ENCODE measurements at regions not wholly inside any gene's neighbourhood (a gene's known extent, or its start where the extent isn't known, plus 50 kb on each side); places are given as distances from the start of the nearest gene placed in this dataset.

GRCh38 chrX:113048896-113049295, 208.3 kb upstream of the AMOT start:
- WGBS (ENCODE audit: insufficient coverage) = no CpG with 5 or more reads among the region's 1 CpG
- Mint-ChIP-seq H3K4me3 (no peak overlapping the region), H3K9me3 (peaks cover 2 to 16% of the 10 kb centered on the region in 2 donors), H3K27me3 (ENCODE audit: low read depth in 2 of 2) (peaks cover 0 to 21% of the 10 kb centered on the region in 2 donors), H3K4me1 (no peaks in the 10 kb centered on the region), H3K36me3 (no peaks in the 10 kb centered on the region), H3K27ac (no peak overlapping the region)
- intact Hi-C loops (cut with micrococcal nuclease) = no loop called here
- Histone ChIP-seq H3K4me3 (ENCODE audit: low read length) (no peak overlapping the region), H3K36me3 (ENCODE audit: control insufficient read depth, insufficient read depth, low read length) (no peaks in the 10 kb centered on the region), H3K9me3 (ENCODE audit: control insufficient read depth, insufficient read depth, low read length) (no peaks in the 10 kb centered on the region), H3K27ac (ENCODE audit: low read length) (no peak overlapping the region), H3K27me3 (ENCODE audit: control insufficient read depth, insufficient read depth, low read length) (no peaks in the 10 kb centered on the region), H3K4me1 (ENCODE audit: control insufficient read depth, insufficient read depth, low read length) (no peaks in the 10 kb centered on the region)
- no peak for TF ChIP-seq CTCF (IDR thresholded peaks at IDR 0.05)
- ATAC-seq (no peak), DNase-seq (no peak)

- Histone ChIP-seq H3K4me3 (ENCODE audit: low read length) (no peak overlapping the region), H3K27me3 (ENCODE audit: control insufficient read depth, insufficient read depth, low read length) (no peaks in the 10 kb centered on the region), H3K36me3 (ENCODE audit: control insufficient read depth, insufficient read depth, low read length) (no peaks in the 10 kb centered on the region), H3K4me1 (ENCODE audit: control insufficient read depth, insufficient read depth, low read length) (no peaks in the 10 kb centered on the region), H3K9me3 (ENCODE audit: control insufficient read depth, insufficient read depth, low read length) (no peaks in the 10 kb centered on the region), H3K27ac (ENCODE audit: low read length) (no peak overlapping the region)
- H3K4me1 Mint-ChIP-seq = no peaks in the 10 kb centered on the region
- no peak overlapping the region for H3K27ac Mint-ChIP-seq
- ATAC-seq (no peak), DNase-seq (no peak)
- H3K4me3 Mint-ChIP-seq = no peak overlapping the region
- WGBS (ENCODE audit: insufficient coverage) = 89% methylated on average over 2 of the region's 2 CpGs
- H3K36me3 Mint-ChIP-seq = no peaks in the 10 kb centered on the region
- peaks cover 2 to 16% of the 10 kb centered on the region in 2 donors for H3K9me3 Mint-ChIP-seq
- no peak for TF ChIP-seq CTCF (IDR thresholded peaks at IDR 0.05)
- H3K27me3 Mint-ChIP-seq (ENCODE audit: low read depth in 2 of 2) = peaks cover 0 to 26% of the 10 kb centered on the region in 2 donors
- intact Hi-C loops (cut with micrococcal nuclease) = no loop called here
Observed at GRCh38 chrX:113048480-113048879, 207.8 kb upstream of the AMOT start.

- H3K9me3 ChIP-seq (ENCODE audit: control insufficient read depth, insufficient read depth, low read length) = no peaks in the 10 kb centered on the region
- no peak overlapping the region for H3K27ac ChIP-seq (ENCODE audit: low read length)
- H3K4me3 ChIP-seq (ENCODE audit: low read length) = no peak overlapping the region
- WGBS (ENCODE audit: insufficient coverage) = 75% methylated on average over 3 of the region's 3 CpGs
- H3K9me3 Mint-ChIP-seq = peaks cover 0 to 3% of the 10 kb centered on the region in 2 donors
- H3K27me3 Mint-ChIP-seq (ENCODE audit: low read depth in 2 of 2) = no peaks in the 10 kb centered on the region
- no peaks in the 10 kb centered on the region for H3K27me3 ChIP-seq (ENCODE audit: control insufficient read depth, insufficient read depth, low read length)
- H3K4me1 ChIP-seq (ENCODE audit: control insufficient read depth, insufficient read depth, low read length) = no peaks in the 10 kb centered on the region
- H3K36me3 ChIP-seq (ENCODE audit: control insufficient read depth, insufficient read depth, low read length) = no peaks in the 10 kb centered on the region
- no peak for TF ChIP-seq CTCF (IDR thresholded peaks at IDR 0.05)
- H3K4me1 Mint-ChIP-seq = no peaks in the 10 kb centered on the region
- intact Hi-C loops (cut with micrococcal nuclease) = no loop called here
- ATAC-seq (no peak), DNase-seq (no peak)
- H3K36me3 Mint-ChIP-seq = no peaks in the 10 kb centered on the region
- no peak overlapping the region for H3K27ac Mint-ChIP-seq
- H3K4me3 Mint-ChIP-seq = no peak overlapping the region
Observed at GRCh38 chrX:113033966-113034680, 193.5 kb upstream of the AMOT start.

- H3K27me3 Mint-ChIP-seq (ENCODE audit: low read depth in 2 of 2) = peaks cover 3 to 47% of the 10 kb centered on the region in 2 donors
- ATAC-seq (no peak), DNase-seq (no peak)
- H3K4me3 ChIP-seq (ENCODE audit: low read length) = no peak overlapping the region
- no peak overlapping the region for H3K27ac ChIP-seq (ENCODE audit: low read length)
- H3K36me3 Mint-ChIP-seq = no peaks in the 10 kb centered on the region
- no peaks in the 10 kb centered on the region for H3K9me3 ChIP-seq (ENCODE audit: control insufficient read depth, insufficient read depth, low read length)
- H3K9me3 Mint-ChIP-seq = no peaks in the 10 kb centered on the region
- intact Hi-C loops (cut with micrococcal nuclease) = no loop called here
- no peak for TF ChIP-seq CTCF (IDR thresholded peaks at IDR 0.05)
- no peaks in the 10 kb centered on the region for H3K27me3 ChIP-seq (ENCODE audit: control insufficient read depth, insufficient read depth, low read length)
- no peaks in the 10 kb centered on the region for H3K4me1 Mint-ChIP-seq
- H3K4me3 Mint-ChIP-seq = no peak overlapping the region
- no peaks in the 10 kb centered on the region for H3K36me3 ChIP-seq (ENCODE audit: control insufficient read depth, insufficient read depth, low read length)
- no peak overlapping the region for H3K27ac Mint-ChIP-seq
- H3K4me1 ChIP-seq (ENCODE audit: control insufficient read depth, insufficient read depth, low read length) = no peaks in the 10 kb centered on the region
Observed at GRCh38 chrX:113019958-113020357, 179.3 kb upstream of the AMOT start.

All from natural killer cell (primary cell).